CD4-positive, alpha-beta T cell treated with Interleukin-15 for 1 hour (primary cell): ENCODE measurements at regions not wholly inside any gene's neighbourhood (a gene's known extent, or its start where the extent isn't known, plus 50 kb on each side); places are given as distances from the start of the nearest gene placed in this dataset.

Source experiments
- DNase-seq: peaks from one replicate; pipeline ENCODE4 v3.0.0-alpha.2; 2020

GRCh38 chr2:181354626-181355025 lies 102.6 kb upstream of the ITGA4 start:
- DNase-seq: no peak

GRCh38 chr2:181356526-181357130 lies 100.6 kb upstream of the ITGA4 start:
- DNase-seq: no peak

- no peak for DNase-seq
These were observed 99.2 kb upstream of the ITGA4 start for GRCh38 chr2:181357979-181358378.

- no peak for DNase-seq
These were observed 94.6 kb upstream of the ITGA4 start for GRCh38 chr2:181362561-181362960.

GRCh38 chr2:181363164-181363563 lies 94.0 kb upstream of the ITGA4 start:
- no peak for DNase-seq

- DNase-seq: no peak
These were observed 92.6 kb upstream of the ITGA4 start for GRCh38 chr2:181364492-181365170.

GRCh38 chr2:181366675-181367175 lies 90.5 kb upstream of the ITGA4 start:
- no peak for DNase-seq

- DNase-seq: no peak
These were observed 89.8 kb upstream of the ITGA4 start for GRCh38 chr2:181367411-181367810.

GRCh38 chr2:181367906-181368435 lies 89.2 kb upstream of the ITGA4 start:
- no peak for DNase-seq

- no peak for DNase-seq
These were observed 87.1 kb upstream of the ITGA4 start for GRCh38 chr2:181370126-181370525.

- no peak for DNase-seq
These were observed 86.0 kb upstream of the ITGA4 start for GRCh38 chr2:181371195-181371594.

- DNase-seq: no peak
These were observed 85.2 kb upstream of the ITGA4 start for GRCh38 chr2:181371782-181372645.

GRCh38 chr2:181372646-181373040 lies 84.5 kb upstream of the ITGA4 start:
- no peak for DNase-seq

- no peak for DNase-seq
These were observed 82.2 kb upstream of the ITGA4 start for GRCh38 chr2:181374781-181375675.

- DNase-seq: no peak
These were observed 80.7 kb upstream of the ITGA4 start for GRCh38 chr2:181376442-181376841.

GRCh38 chr2:181376999-181377398 lies 80.2 kb upstream of the ITGA4 start:
- no peak for DNase-seq

GRCh38 chr2:181378491-181378890 lies 78.7 kb upstream of the ITGA4 start:
- no peak for DNase-seq

GRCh38 chr2:181380581-181380980 lies 76.6 kb upstream of the ITGA4 start:
- DNase-seq: no peak

- DNase-seq: no peak
These were observed 72.3 kb upstream of the ITGA4 start for GRCh38 chr2:181384923-181385322.

GRCh38 chr2:181389524-181389923 lies 67.7 kb upstream of the ITGA4 start:
- DNase-seq: no peak

- no peak for DNase-seq
These were observed 63.7 kb upstream of the ITGA4 start for GRCh38 chr2:181393472-181393871.

- DNase-seq: no peak
These were observed 62.3 kb upstream of the ITGA4 start for GRCh38 chr2:181394741-181395437.
